BJ (cell line): ENCODE measurements at regions not wholly inside any gene's neighbourhood (a gene's known extent, or its start where the extent isn't known, plus 50 kb on each side); places are given as distances from the start of the nearest gene placed in this dataset.

Experiments
- CTCF ChIA-PET: fragments of 350-600 bp; formaldehyde crosslinking; extraction: SDS; loops from one replicate; lab custom pipeline; 2021; ENCODE audit warnings: antibody characterized with exemption, inconsistent platforms; lab: Yijun Ruan, JAX
- POLR2A ChIA-PET: fragments of 300-600 bp; sonication (Branson Sonifier 250); formaldehyde crosslinking; extraction: SDS; loops from one replicate; lab custom pipeline; 2021; ENCODE audit warnings: antibody characterized with exemption; lab: Charles Lee
- DNase-seq: peaks from one replicate; pipeline ENCODE4 v3.0.0-alpha.2; 2011; ENCODE audit warnings: low read depth
- H3K27me3 ChIP-seq: 2 replicates; pipeline ENCODE4 v1.6.0; 2011; ENCODE audit warnings: low read length; ENCODE audit not compliant: control insufficient read depth, insufficient read depth
- H3K36me3 ChIP-seq: 2 replicates; pipeline ENCODE4 v1.5.1; 2011; ENCODE audit warnings: low read length; ENCODE audit not compliant: control insufficient read depth, insufficient read depth
- H3K4me3 ChIP-seq: 2 replicates; pipeline ENCODE4 v1.5.1; 2011; ENCODE audit warnings: low read depth, mild to moderate bottlenecking, control low read depth, low read length
- CTCF ChIP-seq: IDR thresholded peaks from 2 replicates; pipeline ENCODE4 v1.5.1; 2011; ENCODE audit warnings: low read depth, mild to moderate bottlenecking, control low read depth, inconsistent platforms, low read length, moderate library complexity; ENCODE audit not compliant: insufficient read depth

GRCh38 chr10:64079341-64079740, 558.1 kb downstream of the REEP3 start:
- no peak for TF ChIP-seq CTCF
- POLR2A ChIA-PET, result no interaction called here
- no peak for DNase-seq
- Histone ChIP-seq H3K4me3 (no peak overlapping the region), H3K36me3 (no peaks in the 10 kb centered on the region), H3K27me3 (no peaks in the 10 kb centered on the region)
- CTCF ChIA-PET, result interaction anchor here (1.1 kb wide), 1 partner anchor 17 kb away, joined by 3 read pairs; no protein-coding TSS in a partner anchor

- CTCF ChIA-PET, result no interaction called here
- no peak overlapping the region for H3K4me3 ChIP-seq
- H3K36me3 ChIP-seq, result no peaks in the 10 kb centered on the region
- no peak for DNase-seq
- H3K27me3 ChIP-seq, result no peaks in the 10 kb centered on the region
- no peak for TF ChIP-seq CTCF
- POLR2A ChIA-PET, result no interaction called here
These were observed 558.9 kb downstream of the REEP3 start for GRCh38 chr10:64080071-64080470.

DNA sequence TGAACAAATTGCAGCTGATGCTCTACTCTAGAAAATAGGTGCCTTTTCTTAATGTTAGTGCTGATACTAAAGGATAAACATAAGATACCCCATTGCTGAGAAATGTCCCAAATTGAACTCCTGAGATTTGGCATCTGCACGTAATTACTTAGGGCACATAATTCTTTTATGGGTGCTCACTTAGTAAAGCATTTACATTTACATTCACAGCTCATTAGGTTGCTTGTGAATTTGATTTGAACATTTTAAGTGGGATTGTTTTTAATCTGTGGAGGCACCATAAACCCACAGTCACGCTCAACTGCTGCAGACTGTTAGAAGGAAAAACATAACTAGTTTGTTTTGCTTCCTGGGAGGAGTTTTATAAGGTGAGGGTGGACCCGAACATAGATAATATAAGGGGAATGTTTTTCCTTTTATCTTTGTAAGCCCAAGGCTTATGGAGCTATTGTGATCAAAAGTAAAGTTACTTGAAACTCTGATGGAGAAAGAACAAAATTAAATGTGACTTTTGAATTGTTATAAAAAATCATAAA, 560.8 kb downstream of the REEP3 start:
- Histone ChIP-seq H3K4me3 (no peak overlapping the region), H3K36me3 (no peaks in the 10 kb centered on the region), H3K27me3 (no peaks in the 10 kb centered on the region)
- DNase-seq, result no peak
- ChIA-PET CTCF (no interaction called here), POLR2A (no interaction called here)
- TF ChIP-seq CTCF, result no peak

- TF ChIP-seq CTCF, result no peak
- CTCF ChIA-PET, result interaction anchor here (0.6 to 1.0 kb wide), 2 partner anchors 45 to 70 kb away, joined by 3 to 4 read pairs; no protein-coding TSS in a partner anchor
- H3K36me3 ChIP-seq, result no peaks in the 10 kb centered on the region
These were observed 565.0 kb downstream of the REEP3 start for GRCh38 chr10:64086083-64086767.

DNA sequence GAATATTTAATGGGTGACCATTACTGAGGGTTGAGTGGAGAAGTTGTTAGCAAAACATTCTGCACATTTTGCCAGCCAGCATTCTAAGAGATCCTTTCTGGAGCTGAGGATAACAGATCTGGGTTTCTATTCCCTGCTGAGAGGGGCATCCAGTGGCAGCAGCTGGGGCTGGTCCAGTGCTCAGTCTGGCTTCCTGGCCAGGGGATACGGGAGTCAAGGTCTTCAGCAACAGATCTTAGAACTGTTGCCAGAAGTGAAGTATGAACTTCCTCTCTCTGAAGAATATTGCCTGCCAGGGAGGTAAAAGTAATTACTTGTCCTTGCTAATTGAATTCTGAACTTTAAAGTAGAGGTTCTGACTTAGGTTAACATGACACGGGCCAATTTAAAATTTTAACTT, 568.4 kb downstream of the REEP3 start:
- POLR2A ChIA-PET, result no interaction called here
- Histone ChIP-seq H3K4me3 (no peak overlapping the region), H3K27me3 (no peaks in the 10 kb centered on the region), H3K36me3 (no peaks in the 10 kb centered on the region)
- CTCF ChIA-PET, result interaction anchor here (0.7 kb wide), 1 partner anchor 120 kb away, joined by 3 read pairs; no protein-coding TSS in a partner anchor
- DNase-seq, result no peak
- no peak for TF ChIP-seq CTCF

More at GRCh38 chr10:64086083-64086767, 565.0 kb downstream of the REEP3 start:
- Histone ChIP-seq H3K4me3 (no peak overlapping the region), H3K27me3 (no peaks in the 10 kb centered on the region)
- no peak for DNase-seq
- POLR2A ChIA-PET, result no interaction called here
